HG02642 (cell line): ENCODE measurements at regions not wholly inside any gene's neighbourhood (a gene's known extent, or its start where the extent isn't known, plus 50 kb on each side); places are given as distances from the start of the nearest gene placed in this dataset.

ENCODE experiments used
- ATAC-seq: cut with Tn5 transposase; IDR thresholded peaks from one replicate; pipeline ENCODE4 v1.9.1; 2021; ENCODE audit warnings: mild to moderate bottlenecking; ENCODE audit not compliant: unreplicated experiment, poor library complexity

DNA sequence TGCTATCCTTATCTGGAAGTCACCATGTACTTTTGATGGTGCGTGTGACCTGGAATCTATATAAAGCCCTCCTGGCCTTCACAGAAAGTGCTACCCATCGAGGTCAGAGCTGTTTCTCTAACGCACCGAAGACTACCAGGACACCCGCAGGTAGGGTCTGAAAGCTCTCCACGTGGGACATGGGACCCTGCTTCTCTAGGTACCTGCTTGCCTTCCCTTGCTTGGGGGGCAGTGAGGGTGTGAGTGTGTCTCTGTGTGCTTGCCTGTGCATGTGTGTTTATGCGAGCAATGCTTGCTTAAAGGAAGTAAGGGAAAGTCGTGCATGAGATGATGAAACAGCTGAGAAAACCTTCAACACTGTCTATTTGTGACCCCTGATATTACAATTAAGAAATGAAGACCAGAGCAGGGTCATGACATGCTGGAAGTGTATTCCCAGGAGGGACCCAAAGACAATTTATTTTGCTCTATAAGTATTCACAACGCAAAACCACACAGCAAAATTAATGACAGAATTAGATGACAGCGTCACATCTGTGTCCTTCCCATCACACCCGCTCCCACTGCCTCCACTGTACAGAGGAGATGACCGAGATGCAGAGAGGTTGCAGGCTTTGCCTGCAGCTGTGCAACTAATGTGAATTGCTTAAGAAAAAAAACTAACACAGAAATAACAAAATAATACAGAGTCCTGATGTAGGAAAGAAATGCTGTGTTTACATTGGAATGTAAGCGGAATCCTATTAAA lies 76.4 kb upstream of the HELT start:
- ATAC-seq, result no peak

DNA sequence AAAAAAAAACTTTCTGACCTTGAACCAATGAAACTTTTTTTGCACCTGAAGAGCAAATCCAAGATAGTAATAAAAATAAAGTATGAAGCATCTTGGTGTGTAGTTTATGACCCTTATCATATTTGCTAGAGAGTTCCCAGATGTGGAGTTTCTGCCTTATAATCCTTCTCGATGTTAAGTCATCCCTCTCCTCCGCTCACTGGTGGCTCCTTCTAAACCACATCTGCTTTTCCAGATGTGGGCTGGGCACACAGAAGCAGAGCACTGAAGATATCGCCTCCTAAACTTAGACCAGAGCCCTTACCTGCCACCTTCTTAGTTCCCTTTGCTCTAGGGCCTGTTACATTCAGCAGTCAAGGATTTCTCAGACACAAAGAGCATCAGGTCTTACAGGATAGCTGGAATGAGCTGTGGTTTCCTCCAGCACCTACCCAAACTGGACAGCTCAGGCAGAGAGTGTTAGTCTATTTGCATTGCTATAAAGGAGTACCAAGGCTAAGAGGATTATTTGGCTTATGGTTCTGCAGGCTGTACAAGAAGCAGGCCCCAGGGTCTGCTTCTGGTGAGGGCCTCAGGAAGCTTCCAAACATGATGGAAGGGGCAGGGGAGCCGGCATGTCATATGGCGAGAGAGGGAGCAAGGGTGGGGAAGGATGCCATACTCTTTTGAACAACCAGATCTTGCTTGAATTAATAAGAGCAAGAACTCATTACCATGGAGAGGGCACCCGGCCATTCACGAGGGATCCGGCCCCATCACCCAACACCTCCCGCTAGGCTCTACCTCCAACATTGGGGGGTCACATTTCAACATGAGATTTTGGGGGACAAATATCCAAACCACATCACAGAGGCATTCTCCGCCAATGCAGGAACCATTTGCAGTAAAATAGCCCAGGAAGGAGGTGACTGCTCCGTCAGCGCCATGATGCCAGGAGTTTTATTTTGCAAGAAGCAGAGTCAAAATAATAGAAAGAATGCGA lies 75.6 kb upstream of the HELT start:
- ATAC-seq, result no peak

DNA sequence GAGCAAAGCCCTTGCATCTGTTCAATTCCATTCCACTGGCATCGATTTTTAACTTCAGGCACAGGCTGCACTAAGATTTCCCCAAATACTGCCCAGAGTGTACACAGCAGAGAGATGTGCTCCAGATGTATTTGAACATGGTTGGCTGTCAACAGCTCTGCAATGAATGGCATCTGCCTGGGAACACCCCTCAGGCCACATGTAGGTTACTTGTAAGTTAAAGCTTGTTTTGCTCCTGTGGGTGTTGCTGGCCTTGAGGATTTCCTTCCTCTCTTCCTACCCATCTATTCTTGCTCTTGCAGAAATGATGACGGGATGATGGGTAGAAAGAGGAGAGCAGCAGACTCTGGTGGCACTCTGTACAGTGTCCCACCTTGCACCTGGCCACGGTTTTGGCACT lies 69.3 kb upstream of the HELT start:
- no peak for ATAC-seq

DNA sequence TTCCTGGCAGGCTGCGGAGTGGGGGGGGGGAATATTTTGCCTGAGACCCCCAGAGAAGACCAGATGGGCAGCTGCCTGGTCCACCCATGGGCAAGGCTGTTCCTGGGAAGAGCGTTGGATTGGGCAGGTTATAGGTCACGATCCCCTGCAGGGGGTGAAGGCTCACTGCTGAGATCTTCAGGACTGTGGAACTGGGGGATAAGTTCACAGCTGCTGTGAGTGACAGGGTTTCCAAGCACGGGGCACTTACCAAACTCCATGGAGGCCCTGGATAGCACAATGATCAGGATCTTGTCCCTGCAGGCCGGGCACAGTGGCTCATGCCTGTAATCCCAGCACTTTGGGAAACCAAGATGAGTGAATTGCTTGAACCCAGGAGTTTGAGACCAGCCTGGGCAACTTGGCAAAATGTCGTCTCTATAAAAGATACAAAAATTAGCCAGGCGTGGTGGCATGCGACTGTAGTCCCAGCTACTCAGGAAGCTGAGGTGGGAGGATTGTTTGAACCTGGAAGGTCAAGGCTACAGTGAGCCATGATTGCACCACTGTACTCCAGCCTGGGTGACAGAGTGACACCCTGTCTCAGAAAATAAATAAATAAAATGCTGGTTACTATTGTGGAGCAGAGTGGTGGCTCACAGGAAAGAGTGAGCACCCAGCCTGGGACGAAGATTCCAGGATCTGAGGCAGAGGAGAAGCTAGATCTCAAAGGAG lies 68.0 kb upstream of the HELT start:
- no peak for ATAC-seq

DNA sequence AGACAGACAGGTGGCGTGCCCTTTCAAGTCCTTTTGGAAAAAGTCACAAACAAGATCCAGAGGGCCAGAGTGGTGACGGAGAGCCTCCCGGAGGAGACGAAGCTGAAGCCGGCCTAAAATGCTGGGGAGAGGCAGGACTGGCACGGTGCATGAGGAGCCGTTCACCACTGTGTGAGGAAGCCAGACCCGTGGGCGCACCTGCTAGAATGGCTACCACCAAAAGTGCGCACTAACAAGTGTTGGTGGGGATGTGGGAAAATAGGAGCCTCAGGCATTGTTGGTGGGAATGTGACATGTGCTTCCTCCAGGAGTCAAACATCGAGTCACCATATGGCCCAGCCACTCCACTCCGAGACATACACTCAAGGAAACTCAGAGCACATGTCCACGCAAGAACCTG lies 67.4 kb upstream of the HELT start:
- ATAC-seq, result no peak

DNA sequence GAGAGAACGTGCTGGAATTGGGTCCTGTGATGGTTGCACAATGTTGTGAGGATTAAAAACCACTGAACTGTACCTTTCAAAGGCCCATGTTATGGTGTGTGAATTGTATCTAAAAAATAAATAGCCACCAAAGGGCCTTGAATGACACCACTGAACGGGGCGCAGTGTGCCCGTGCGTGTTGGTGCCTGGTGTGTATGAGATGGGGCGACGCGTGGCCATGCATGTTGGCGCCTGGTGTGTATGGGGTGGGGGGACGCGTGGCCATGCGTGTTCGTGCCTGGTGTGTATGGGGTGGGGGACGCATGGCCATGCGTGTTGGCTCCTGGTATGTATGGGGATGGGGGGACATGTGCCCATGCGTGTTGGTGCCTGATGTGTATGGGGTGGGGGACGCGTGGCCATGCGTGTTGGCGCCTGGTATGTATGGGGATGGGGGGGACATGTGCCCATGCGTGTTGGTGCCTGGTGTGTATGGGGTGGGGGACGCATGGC lies 66.6 kb upstream of the HELT start:
- ATAC-seq, result no peak

DNA sequence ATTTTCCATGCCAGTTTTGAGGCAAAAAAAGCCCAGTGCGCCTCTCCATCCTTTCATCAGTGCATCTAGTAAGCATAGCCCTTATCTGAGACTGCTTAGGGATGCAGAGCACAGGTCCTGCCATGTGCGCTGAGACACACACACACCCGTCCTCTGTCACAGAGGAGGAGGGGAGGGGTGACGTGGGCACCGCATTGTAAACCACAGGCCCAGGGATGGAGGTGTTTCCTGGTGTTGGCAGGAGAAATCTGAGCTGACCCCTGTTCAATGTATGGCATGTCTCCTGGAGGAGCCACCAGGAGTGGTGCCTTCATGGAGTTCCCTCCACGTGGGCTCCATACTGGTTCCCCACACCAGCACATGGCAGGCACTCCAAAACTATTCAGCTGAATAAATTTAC lies 65.8 kb upstream of the HELT start:
- ATAC-seq, result no peak

DNA sequence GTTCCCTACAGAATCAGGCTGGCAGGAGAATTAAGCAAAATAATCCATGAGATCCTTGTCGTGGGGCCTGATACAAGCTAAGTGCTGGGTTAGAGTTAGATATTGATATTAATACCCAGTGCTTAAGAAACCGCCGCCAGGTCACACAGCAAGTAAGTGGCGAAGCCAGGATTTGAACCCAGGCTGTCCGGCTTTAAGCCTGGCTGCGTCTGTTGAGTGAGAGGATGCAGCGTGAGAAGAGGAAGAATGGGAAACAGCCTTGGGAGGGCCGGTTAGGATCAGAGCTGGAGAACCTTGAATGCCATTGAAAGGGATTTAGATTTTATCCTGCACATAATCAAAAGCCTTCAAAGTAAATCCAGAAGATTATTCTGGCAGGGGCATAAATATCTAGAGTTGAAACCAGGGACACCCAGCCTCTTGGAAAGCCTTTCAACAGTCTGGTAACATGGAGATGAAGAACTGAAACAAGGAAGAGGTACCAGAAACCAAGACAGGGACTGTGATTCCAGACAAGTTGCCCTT lies 64.8 kb upstream of the HELT start:
- ATAC-seq, result no peak

DNA sequence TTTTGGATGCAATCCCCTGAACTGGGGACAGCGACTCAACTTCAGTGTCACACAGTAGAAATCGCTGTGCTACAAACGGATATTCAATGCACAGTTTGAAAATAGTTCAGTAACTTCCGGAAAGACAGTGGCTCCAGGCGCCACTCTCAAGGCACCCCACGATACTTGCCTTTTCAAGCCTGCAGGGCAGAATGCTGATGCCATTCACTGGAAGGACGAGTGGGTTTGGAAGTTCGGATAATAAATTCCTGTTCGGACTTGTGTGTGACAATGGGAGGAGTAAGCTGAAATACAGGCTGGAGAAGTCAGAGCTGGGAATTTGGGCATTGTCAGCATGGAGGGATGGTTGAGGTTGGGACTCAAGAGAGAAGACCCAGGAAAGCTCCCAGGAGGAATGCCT lies 64.3 kb upstream of the HELT start:
- no peak for ATAC-seq

DNA sequence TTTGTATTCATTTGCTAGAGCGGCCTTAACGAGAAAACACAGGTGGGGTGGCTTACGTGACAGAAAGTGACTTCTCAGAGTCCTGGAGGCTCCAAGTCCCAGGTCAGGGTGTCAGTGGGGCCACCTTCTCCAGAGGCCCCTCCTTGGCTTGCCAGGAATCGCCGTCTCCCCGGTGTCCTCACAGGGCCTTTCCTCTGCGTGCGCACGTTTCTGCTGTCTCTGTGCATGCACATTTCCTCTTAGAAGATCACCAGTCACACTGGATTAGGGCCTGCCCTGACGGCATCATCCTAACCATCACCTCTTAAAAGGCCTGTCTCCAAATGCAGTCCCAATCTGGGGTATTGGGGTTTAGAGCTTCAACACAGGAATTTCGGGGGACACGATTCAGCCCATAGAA lies 63.8 kb upstream of the HELT start:
- ATAC-seq, result no peak

DNA sequence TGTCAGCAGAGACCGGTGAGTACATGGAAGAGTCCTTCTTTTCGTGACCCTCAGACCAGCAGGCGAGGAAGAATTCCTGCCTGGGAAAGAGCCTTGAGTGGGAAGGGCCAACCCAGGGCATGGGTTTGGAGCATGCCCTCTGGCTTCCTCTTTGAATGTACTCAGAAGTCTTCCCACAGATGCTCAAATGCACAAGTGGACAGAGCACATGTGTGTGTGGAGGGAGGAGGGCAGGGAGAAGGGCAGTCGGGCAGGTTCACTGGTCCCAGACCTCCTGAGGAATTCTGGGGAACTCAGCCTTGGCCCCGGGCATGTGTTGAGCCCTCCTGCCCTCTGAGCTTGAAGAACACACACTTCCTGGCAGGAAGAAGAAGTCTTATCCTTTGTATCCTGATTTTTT lies 63.2 kb upstream of the HELT start:
- ATAC-seq, result no peak

DNA sequence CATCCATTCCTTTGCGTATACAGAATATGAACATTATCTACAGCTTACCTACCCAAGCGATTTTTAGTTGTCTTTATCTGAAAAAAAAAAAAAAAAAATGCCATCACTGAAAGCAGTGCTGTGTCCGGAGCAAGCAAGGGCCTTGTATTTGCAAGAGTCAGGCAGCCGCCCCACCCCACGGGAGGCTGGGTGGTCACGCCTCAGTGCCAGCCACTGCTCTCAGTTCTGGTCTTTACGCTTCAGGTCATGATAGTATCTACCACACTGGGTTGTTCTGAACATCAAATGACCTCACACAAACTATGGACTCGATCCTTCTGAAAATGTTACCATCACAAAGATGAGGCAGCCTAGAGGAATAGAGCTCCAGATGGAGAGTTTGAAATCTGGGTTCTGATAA lies 62.7 kb upstream of the HELT start:
- ATAC-seq, result peak; percentile 58

DNA sequence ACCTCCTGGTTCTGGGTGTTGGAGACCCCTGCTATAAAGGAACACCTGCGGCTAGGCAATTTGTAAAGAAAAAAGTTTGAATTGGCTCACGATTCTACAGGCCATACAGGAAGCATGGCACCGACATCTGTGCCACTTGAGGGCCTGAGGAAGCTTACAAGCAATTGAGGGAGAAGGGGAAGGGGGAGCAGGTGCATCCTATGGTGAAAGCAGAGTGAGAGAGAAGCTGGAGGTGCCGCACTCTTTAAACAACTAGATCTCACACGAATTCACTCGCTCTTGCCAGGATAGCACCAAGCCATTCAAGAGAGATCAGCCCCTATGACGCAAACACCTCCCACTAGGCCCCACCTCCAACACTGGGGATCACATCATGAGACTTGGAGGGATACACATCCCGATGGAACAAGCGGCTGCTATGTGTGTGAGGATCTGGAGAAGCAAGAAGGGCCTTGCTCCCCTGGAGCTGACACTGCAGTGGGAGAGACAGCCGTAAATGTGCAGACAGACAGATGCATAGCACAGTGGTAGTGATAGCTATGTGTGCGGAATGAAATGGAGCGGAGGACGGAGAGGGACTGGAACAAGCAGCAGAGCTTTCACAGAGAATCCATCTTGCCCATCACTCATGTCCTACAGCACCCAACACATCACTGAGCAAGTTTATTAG lies 60.7 kb upstream of the HELT start:
- no peak for ATAC-seq

DNA sequence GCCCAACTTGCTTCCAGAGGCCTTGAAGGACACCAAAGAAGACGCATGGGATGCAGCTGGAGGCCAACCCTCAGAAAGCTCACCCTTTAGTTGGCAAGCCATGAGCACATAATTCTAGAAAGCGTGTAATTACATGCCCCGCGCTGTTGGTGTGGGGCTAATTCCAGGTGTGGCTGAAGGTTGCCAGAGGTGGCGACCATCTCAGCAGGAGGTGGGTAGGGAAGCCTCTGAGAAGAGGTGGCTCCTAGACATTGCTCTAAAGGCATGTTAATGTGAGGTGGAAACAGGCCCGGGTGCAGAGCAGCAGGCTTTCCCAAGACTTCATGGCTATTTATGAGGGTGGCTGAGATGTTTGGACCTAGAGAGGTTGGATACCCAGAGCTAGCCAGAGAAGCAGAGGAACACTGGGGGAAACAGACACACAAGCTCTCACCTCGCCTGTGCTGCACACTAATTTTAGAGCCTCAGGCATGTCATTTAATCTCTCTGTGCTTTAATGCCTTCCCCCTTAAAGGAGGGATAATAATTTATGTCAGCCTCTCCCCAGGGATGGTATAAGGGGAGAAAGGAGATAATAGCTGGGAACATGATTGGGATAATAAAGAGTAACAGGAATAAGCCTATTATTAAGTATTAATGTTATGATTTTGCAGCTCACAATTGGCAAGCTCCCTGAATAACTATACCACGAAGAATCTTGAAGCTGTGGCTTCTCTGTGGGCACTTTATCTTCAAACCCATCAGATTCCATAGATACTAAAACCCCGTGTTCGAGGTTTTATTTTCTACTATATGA lies 60.0 kb upstream of the HELT start:
- no peak for ATAC-seq

DNA sequence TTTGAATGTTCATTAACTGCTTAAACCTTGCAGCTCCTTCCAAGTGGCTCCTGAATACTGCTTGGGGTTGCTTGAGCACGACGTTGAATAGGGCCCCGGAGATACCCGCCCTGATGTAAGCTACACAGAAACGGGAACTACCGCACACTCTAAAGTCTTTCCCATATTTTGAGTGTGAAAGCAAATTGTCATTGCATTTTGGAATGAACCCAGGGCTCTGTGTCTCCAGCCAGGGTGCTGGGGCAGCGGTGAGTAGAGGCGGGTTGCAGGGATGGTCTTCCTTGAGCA lies 59.4 kb upstream of the HELT start:
- ATAC-seq, result no peak

DNA sequence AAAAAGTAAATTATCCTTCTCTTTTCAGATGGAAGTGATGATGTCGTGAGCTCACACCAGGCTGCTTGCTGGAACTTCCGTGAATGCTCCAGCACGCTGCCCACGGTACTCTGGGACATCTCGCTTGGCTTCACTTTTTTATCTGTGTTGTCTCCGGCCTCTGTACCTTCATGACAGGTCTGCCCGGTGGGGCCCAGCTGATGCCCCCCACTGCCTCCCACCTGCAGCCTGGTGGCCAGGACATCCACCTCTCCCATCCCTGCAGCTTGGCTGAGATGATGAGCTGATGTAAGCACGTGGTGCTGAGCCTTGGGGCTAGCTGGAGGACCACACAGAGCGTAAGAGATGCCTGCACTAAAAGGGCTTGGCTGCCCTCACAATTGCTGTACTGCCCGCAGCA lies 59.0 kb upstream of the HELT start:
- no peak for ATAC-seq

DNA sequence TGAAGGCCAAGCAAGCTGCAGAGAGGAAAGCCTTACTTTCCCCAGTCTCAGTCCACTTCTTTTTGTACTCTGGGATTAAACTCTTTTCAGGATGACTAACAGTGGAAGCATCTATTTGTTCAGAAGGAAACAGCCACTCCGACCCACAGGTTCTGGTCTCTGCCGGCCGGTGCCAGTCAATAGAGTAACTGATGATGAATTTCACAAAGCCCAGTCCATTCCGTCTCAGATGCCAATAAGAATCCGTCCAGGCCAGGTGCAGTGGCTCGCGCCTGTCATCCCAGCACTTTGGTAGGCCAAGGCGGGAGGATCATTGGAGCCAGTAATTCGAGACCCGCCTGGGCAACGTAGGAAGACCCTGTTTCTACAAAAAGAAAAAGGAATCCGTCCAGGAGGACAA lies 58.5 kb upstream of the HELT start:
- no peak for ATAC-seq

DNA sequence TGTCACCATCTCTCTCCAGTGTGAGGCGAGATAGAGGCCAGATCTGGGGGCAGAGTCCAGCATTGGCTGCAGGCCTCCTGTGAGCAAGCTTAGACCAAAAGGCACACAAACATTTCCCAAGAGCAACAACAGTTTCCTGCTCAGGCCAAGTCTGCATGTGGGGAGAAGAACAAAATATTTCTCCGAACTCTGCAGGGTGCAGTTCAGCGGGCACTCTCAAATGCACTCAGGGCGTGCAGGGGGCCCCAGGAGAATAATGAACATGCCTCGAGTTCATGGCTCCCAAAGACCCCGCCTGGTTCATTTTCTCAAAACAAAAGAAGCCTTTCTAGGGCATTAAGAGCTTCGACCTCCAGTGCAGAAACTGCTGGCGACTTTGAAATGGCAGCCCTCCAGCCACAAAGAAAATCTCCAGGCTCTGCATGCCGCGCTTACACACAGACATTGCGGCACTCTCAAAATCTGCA lies 57.8 kb upstream of the HELT start:
- no peak for ATAC-seq

DNA sequence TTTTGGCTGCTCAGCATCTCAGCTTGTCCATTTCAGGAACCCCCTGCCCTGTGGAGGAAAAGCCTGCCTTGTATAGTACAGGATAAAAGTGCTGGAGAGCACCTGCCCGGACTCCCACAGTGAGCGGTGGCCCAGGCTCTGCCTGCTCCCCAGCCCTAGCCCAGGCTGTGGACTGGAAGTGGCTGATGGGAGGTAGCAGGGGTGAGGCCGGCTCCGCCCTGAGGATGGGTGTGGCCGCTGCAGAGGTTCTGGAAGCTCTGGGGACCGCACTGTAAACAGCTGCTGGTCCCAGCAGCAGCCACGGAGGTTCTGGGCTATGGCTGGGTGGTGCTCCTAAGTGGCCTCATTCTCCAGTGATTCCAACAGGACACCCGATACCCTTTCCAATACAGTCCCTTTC lies 56.6 kb upstream of the HELT start:
- no peak for ATAC-seq
